HEK293 (cell line): ENCODE measurements at regions not wholly inside any gene's neighbourhood (a gene's known extent, or its start where the extent isn't known, plus 50 kb on each side); places are given as distances from the start of the nearest gene placed in this dataset.

ENCODE experiments used
- CTCF ChIP-seq: fragments of 450-650 bp; formaldehyde crosslinking; IDR thresholded peaks from 2 replicates; pipeline ENCODE4 v1.5.1; 2016; ENCODE audit warnings: missing biosample characterization, missing genetic modification characterization
- GFI1B ChIP-seq: fragments of 450-650 bp; formaldehyde crosslinking; IDR thresholded peaks from 2 replicates; pipeline ENCODE4 v1.5.1; 2016; ENCODE audit warnings: missing biosample characterization, missing genetic modification characterization
- KLF7 ChIP-seq: fragments of 450-650 bp; formaldehyde crosslinking; IDR thresholded peaks from 2 replicates; pipeline ENCODE4 v1.5.1; 2016; ENCODE audit warnings: missing biosample characterization, missing genetic modification characterization, borderline replicate concordance
- REST ChIP-seq: fragments of 450-650 bp; formaldehyde crosslinking; IDR thresholded peaks from 2 replicates; pipeline ENCODE4 v1.5.1; 2016; ENCODE audit warnings: missing biosample characterization, missing genetic modification characterization
- ZNF121 ChIP-seq: fragments of 450-650 bp; formaldehyde crosslinking; IDR thresholded peaks from 2 replicates; pipeline ENCODE4 v1.5.1; 2016; ENCODE audit warnings: missing biosample characterization, missing genetic modification characterization
- ZNF24 ChIP-seq: fragments of 450-650 bp; formaldehyde crosslinking; IDR thresholded peaks from 2 replicates; pipeline ENCODE4 v1.5.1; 2016; ENCODE audit warnings: missing biosample characterization, missing genetic modification characterization
- ZNF274 ChIP-seq, 2 experiments: fragments of 200-500 bp in 1 of 2; fragments of 450-650 bp in 1 of 2; sonication (Bioruptor generic) in 1 of 2; formaldehyde crosslinking in 1 of 2; IDR thresholded peaks; 2 replicates each; pipeline versions ENCODE4 v1.5.1 to v1.6.1; 2014 to 2016; ENCODE audit warnings: borderline replicate concordance in 1 of 2, inconsistent platforms in 1 of 2, low read length in 1 of 2, missing biosample characterization in 1 of 2, missing genetic modification characterization in 1 of 2
- ZNF518A ChIP-seq: fragments of 450-650 bp; formaldehyde crosslinking; conservative IDR thresholded peaks from 2 replicates; pipeline ENCODE4 v1.5.1; 2016; ENCODE audit warnings: low read depth, missing biosample characterization, missing genetic modification characterization
- ZNF621 ChIP-seq: fragments of 450-650 bp; formaldehyde crosslinking; IDR thresholded peaks from 2 replicates; pipeline ENCODE4 v1.5.1; 2017; ENCODE audit warnings: missing biosample characterization, missing genetic modification characterization
- ZNF670 ChIP-seq: fragments of 450-650 bp; formaldehyde crosslinking; IDR thresholded peaks from 2 replicates; pipeline ENCODE4 v1.5.1; 2016; ENCODE audit warnings: missing biosample characterization, missing genetic modification characterization, low read depth
- ZSCAN4 ChIP-seq: fragments of 450-650 bp; formaldehyde crosslinking; IDR thresholded peaks from 2 replicates; pipeline ENCODE4 v1.5.1; 2017; ENCODE audit warnings: missing biosample characterization, missing genetic modification characterization

- no peak for TF ChIP-seq GFI1B
- no peak for TF ChIP-seq ZNF621 (tag by site-specific recombination)
- TF ChIP-seq CTCF (tag by site-specific recombination) = no peak
- no peak for TF ChIP-seq REST (tag by site-specific recombination)
- no peak for TF ChIP-seq ZSCAN4 (tag by site-specific recombination)
- no peak for TF ChIP-seq ZNF121 (tag by site-specific recombination)
- no peak for TF ChIP-seq KLF7 (tag by site-specific recombination)
- no peak for TF ChIP-seq ZNF24 (tag by site-specific recombination)
- TF ChIP-seq ZNF518A (tag by site-specific recombination) = no peak
- TF ChIP-seq ZNF670 = no peak
- TF ChIP-seq ZNF274 (IDR thresholded peaks at IDR 0.05; ENCODE audit: low read length) = no peak
- TF ChIP-seq ZNF274 (tag by site-specific recombination; IDR thresholded peaks at IDR 0.05; ENCODE audit: borderline replicate concordance) = no peak
Observed at GRCh38 chr17:71548540-71549190, 572.2 kb upstream of the SOX9 start.
